Fibroblast of pulmonary artery (primary cell): ENCODE measurements at regions not wholly inside any gene's neighbourhood (a gene's known extent, or its start where the extent isn't known, plus 50 kb on each side); places are given as distances from the start of the nearest gene placed in this dataset.

Source experiments
- DNase-seq: peaks from one replicate; pipeline ENCODE4 v3.0.0-alpha.2; 2010; ENCODE audit warnings: low read depth
- H3K4me3 ChIP-seq: replicated peaks from 2 replicates; pipeline ENCODE4 v1.5.1; 2011; ENCODE audit warnings: low read depth, mild to moderate bottlenecking, control low read depth, low read length, moderate library complexity
- TF ChIP-seq, protein P1 (sequence below): IDR thresholded peaks from 2 replicates; pipeline ENCODE4 v1.5.1; 2011; ENCODE audit warnings: mild to moderate bottlenecking, control low read depth, low read length, inconsistent platforms; ENCODE audit errors: missing control alignments

DNA sequence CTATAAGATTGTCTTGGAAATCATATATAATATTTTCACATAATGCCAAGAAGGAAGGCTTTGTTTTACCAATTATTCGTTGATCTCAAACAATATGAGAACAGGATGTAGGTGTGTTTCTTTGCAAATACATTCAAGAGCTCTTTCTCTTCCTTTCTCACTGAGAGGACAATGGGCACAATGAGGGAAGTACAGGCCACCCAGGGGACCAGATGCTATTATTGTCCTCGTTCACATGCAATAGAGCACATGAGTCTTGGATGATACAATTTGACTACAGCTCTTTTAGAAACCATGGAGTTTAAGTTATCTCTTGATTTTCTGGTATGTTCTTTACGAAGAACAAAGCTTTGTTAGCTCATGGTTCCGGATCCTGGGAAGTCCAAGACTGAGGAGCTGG lies 323.7 kb upstream of the KLF6 start:
- TF ChIP-seq, protein P1, sequence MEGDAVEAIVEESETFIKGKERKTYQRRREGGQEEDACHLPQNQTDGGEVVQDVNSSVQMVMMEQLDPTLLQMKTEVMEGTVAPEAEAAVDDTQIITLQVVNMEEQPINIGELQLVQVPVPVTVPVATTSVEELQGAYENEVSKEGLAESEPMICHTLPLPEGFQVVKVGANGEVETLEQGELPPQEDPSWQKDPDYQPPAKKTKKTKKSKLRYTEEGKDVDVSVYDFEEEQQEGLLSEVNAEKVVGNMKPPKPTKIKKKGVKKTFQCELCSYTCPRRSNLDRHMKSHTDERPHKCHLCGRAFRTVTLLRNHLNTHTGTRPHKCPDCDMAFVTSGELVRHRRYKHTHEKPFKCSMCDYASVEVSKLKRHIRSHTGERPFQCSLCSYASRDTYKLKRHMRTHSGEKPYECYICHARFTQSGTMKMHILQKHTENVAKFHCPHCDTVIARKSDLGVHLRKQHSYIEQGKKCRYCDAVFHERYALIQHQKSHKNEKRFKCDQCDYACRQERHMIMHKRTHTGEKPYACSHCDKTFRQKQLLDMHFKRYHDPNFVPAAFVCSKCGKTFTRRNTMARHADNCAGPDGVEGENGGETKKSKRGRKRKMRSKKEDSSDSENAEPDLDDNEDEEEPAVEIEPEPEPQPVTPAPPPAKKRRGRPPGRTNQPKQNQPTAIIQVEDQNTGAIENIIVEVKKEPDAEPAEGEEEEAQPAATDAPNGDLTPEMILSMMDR: no peak
- no peak for DNase-seq
- no peak overlapping the region for H3K4me3 ChIP-seq

DNA sequence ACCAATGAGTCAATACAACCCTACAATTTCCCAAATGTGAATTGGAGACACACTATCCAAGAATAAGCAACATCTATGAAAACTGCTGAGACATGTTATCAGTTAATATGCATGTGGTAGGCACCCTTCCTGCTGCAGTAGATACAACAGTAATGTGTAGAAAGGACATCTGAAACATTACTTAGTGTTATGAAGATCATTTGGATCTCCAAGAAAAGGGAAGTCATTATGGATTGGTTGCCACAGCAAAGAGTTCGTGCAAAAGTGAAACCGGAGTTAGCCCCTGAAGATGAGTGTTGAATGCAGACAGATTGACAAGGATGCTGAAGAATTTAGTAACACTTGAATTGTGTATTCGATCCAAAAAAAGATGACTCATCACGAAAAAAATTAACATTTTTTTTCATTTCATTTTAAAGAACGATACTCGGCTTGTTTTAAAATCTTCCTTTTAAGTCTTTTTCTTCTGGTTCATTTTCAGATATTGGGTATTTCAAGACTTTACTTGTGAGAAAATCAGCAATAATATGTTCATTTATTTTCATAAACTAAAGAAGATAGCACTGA lies 322.4 kb upstream of the KLF6 start:
- DNase-seq: no peak
- TF ChIP-seq, protein P1: no peak
- H3K4me3 ChIP-seq: no peak overlapping the region

DNA sequence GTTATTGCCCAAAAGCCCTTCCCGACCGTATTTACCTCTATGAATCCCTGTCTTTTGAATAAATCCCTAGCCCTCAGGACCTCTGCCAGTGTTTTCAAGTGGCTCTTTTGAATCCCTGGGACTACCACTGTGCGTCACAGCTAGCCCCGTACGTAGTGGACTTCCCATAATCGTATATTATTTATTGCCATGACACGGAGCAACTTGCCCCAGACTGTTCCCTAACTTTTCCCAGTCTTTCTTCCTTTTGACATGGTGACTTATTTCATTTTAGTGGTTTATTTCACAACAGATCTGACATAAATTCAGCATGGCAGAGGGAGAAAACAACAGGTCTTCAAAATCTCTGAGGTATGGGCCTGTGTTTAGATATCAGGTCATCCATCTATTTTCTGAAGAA lies 318.6 kb upstream of the KLF6 start:
- TF ChIP-seq, protein P1: no peak
- H3K4me3 ChIP-seq: no peak overlapping the region
- no peak for DNase-seq

DNA sequence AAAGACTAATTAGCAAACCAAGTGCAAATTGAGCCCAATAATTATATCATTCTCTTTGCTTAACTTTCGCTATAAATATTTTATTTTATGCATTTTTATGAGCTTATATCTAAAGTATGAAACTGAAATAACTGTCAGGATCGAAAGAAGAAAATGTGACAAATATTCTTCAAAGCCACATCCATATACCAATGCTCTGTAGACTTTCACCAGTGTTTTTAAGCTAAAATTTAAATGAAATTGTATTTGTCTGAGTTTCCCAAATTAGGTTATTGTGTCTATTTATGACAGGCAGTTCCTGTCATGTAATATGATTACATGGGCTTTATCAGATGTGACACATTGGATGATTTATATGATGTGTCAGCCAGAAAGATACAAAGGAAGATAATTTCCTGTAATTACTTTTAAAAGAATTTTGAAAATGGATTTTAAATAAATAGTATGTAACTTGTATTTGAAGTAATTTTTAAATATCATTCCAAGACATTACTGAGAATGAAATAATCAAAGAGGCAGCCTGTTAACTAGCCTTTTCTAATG lies 317.9 kb upstream of the KLF6 start:
- no peak for DNase-seq
- H3K4me3 ChIP-seq: no peak overlapping the region

DNA sequence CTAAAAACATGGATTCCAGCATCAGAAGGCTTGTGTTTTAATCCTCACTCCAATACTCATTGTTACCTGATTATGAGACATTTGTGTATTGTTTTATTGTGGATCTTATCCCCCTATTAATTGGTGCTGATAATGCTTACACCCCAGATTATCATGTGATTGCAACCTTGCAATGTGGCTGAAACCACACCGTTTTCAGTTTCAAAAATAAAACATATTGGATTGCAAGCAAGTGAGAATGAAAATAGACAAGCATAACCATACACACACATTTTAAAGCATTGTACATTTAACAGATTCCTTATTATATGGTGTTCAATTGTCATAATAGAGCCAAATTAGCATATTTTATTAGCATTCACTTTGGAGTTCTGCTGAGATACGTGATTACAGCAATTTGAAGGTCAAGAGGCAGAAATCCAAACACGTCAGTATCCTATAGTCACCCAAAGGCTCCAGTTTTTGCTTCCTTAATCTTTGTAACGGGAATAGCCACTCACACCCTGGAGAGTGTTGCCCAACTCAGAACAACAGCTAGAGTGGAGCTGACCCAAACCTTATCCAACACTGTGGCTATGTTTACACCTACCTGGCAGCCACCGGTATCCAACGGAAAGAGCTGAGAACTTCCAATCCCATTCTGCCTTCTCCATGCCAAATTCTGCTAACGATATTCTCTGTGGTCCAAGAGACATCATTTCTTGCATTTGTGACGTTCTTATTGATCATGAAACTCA lies 317.1 kb upstream of the KLF6 start:
- TF ChIP-seq, protein P1: no peak
- DNase-seq: no peak
- H3K4me3 ChIP-seq: no peak overlapping the region

More for the DNA sequence above, 317.9 kb upstream of the KLF6 start:
- TF ChIP-seq, protein P1: no peak

DNA sequence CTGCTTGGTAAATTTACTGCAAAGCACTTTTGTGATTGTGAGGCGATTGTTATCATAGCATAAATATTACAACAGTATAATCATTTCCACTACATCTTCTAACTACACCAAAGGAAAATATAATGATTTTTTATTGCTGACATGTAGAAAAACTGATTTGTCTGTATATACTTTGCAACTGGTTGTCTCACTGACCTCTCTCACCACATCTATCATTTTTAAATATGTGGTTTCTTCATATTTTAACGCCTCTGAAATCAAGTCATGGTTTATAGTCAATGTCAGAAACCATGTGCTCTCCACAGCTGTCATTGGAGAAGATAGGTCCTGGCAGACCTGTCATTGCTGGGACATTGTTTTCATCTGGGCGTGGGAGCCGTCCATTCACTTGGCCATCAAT lies 315.4 kb upstream of the KLF6 start:
- TF ChIP-seq, protein P1: no peak
- no peak overlapping the region for H3K4me3 ChIP-seq
- DNase-seq: no peak
